ENCODE measurements at regions not wholly inside any gene's neighbourhood (a gene's known extent, or its start where the extent isn't known, plus 50 kb on each side); places are given as distances from the start of the nearest gene placed in this dataset.

- intact Hi-C loops (cut with micrococcal nuclease; ENCODE audit: unreplicated experiment) (no loop called here), in situ Hi-C loops (cut with MboI) (no loop called here)
- Histone ChIP-seq H3K9ac (ENCODE audit: control insufficient read depth, insufficient read depth, low read length) (no peak overlapping the region), H3K27me3 (replicated peaks in 1 of 2; ENCODE audit: control insufficient read depth in 2 of 2, insufficient read depth in 2 of 2, low read length in 1 of 2) (no peaks in the 10 kb centered on the region), H3K36me3 (ENCODE audit: control insufficient read depth in 2 of 2, insufficient read depth in 2 of 2, low read length in 1 of 2) (no peaks in the 10 kb centered on the region), H3K9me3 (replicated peaks; ENCODE audit: control insufficient read depth, insufficient read depth, low read length) (no peaks in the 10 kb centered on the region), H3K4me3 (no peak overlapping the region), H3K79me2 (ENCODE audit: control insufficient read depth, insufficient read depth, low read length) (no peaks in the 10 kb centered on the region), H3K4me2 (ENCODE audit: control insufficient read depth, insufficient read depth) (no peak overlapping the region), H4K20me1 (ENCODE audit: control insufficient read depth, insufficient read depth) (no peaks in the 10 kb centered on the region), H3K4me1 (ENCODE audit: control insufficient read depth, insufficient read depth, low read length) (no peaks in the 10 kb centered on the region), H3K27ac (ENCODE audit: control insufficient read depth, insufficient read depth) (no peak overlapping the region), H2AFZ (ENCODE audit: control insufficient read depth, low read depth, low read length) (no peak overlapping the region)
- CTCF ChIA-PET, result no interaction called here
- SMC1A ChIA-PET (ENCODE audit: uncharacterized antibody, unreplicated experiment), result no interaction called here
- FAIRE-seq (no peak), ATAC-seq (no peak), DNase-seq (ENCODE audit: low read depth, low spot score) (no peak)
- no TSS peak for BruUV-seq (replicated peaks)
- 29% methylated on average over 1 of the region's 1 CpG for WGBS (ENCODE audit: insufficient coverage, insufficient replicate concordance, low lambda C conversion rate, missing lambda C conversion rate)
- RAD21 ChIA-PET (ENCODE audit: unreplicated experiment), result no interaction called here
- POLR2A ChIA-PET, result no interaction called here
- TF ChIP-seq, protein P1, sequence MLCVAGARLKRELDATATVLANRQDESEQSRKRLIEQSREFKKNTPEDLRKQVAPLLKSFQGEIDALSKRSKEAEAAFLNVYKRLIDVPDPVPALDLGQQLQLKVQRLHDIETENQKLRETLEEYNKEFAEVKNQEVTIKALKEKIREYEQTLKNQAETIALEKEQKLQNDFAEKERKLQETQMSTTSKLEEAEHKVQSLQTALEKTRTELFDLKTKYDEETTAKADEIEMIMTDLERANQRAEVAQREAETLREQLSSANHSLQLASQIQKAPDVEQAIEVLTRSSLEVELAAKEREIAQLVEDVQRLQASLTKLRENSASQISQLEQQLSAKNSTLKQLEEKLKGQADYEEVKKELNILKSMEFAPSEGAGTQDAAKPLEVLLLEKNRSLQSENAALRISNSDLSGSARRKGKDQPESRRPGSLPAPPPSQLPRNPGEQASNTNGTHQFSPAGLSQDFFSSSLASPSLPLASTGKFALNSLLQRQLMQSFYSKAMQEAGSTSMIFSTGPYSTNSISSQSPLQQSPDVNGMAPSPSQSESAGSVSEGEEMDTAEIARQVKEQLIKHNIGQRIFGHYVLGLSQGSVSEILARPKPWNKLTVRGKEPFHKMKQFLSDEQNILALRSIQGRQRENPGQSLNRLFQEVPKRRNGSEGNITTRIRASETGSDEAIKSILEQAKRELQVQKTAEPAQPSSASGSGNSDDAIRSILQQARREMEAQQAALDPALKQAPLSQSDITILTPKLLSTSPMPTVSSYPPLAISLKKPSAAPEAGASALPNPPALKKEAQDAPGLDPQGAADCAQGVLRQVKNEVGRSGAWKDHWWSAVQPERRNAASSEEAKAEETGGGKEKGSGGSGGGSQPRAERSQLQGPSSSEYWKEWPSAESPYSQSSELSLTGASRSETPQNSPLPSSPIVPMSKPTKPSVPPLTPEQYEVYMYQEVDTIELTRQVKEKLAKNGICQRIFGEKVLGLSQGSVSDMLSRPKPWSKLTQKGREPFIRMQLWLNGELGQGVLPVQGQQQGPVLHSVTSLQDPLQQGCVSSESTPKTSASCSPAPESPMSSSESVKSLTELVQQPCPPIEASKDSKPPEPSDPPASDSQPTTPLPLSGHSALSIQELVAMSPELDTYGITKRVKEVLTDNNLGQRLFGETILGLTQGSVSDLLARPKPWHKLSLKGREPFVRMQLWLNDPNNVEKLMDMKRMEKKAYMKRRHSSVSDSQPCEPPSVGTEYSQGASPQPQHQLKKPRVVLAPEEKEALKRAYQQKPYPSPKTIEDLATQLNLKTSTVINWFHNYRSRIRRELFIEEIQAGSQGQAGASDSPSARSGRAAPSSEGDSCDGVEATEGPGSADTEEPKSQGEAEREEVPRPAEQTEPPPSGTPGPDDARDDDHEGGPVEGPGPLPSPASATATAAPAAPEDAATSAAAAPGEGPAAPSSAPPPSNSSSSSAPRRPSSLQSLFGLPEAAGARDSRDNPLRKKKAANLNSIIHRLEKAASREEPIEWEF (IDR thresholded peaks at IDR 0.05; ENCODE audit: insufficient replicate concordance, low read depth, low read length), result no peak
- TF ChIP-seq NFYB (IDR thresholded peaks at IDR 0.05; ENCODE audit: insufficient read depth, low read depth, low read length) (no peak), RELA (IDR thresholded peaks at IDR 0.05; ENCODE audit: borderline replicate concordance, partially characterized antibody) (no peak), ZBTB11 (CRISPR knock-in tag; IDR thresholded peaks at IDR 0.05) (no peak), JUNB (IDR thresholded peaks at IDR 0.05) (no peak), SREBF1 (IDR thresholded peaks at IDR 0.05; ENCODE audit: low read length) (no peak), NFXL1 (IDR thresholded peaks at IDR 0.05; ENCODE audit: borderline replicate concordance) (no peak), POU2F2 (IDR thresholded peaks at IDR 0.05; ENCODE audit: borderline replicate concordance, low read depth, low read length) (no peak), YY1 (IDR thresholded peaks at IDR 0.05; ENCODE audit: low read depth, low read length) (no peak)
- TF ChIP-seq, protein P2, sequence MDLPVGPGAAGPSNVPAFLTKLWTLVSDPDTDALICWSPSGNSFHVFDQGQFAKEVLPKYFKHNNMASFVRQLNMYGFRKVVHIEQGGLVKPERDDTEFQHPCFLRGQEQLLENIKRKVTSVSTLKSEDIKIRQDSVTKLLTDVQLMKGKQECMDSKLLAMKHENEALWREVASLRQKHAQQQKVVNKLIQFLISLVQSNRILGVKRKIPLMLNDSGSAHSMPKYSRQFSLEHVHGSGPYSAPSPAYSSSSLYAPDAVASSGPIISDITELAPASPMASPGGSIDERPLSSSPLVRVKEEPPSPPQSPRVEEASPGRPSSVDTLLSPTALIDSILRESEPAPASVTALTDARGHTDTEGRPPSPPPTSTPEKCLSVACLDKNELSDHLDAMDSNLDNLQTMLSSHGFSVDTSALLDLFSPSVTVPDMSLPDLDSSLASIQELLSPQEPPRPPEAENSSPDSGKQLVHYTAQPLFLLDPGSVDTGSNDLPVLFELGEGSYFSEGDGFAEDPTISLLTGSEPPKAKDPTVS (IDR thresholded peaks at IDR 0.05; ENCODE audit: low read depth, low read length), result no peak
- TF ChIP-seq, protein P3, sequence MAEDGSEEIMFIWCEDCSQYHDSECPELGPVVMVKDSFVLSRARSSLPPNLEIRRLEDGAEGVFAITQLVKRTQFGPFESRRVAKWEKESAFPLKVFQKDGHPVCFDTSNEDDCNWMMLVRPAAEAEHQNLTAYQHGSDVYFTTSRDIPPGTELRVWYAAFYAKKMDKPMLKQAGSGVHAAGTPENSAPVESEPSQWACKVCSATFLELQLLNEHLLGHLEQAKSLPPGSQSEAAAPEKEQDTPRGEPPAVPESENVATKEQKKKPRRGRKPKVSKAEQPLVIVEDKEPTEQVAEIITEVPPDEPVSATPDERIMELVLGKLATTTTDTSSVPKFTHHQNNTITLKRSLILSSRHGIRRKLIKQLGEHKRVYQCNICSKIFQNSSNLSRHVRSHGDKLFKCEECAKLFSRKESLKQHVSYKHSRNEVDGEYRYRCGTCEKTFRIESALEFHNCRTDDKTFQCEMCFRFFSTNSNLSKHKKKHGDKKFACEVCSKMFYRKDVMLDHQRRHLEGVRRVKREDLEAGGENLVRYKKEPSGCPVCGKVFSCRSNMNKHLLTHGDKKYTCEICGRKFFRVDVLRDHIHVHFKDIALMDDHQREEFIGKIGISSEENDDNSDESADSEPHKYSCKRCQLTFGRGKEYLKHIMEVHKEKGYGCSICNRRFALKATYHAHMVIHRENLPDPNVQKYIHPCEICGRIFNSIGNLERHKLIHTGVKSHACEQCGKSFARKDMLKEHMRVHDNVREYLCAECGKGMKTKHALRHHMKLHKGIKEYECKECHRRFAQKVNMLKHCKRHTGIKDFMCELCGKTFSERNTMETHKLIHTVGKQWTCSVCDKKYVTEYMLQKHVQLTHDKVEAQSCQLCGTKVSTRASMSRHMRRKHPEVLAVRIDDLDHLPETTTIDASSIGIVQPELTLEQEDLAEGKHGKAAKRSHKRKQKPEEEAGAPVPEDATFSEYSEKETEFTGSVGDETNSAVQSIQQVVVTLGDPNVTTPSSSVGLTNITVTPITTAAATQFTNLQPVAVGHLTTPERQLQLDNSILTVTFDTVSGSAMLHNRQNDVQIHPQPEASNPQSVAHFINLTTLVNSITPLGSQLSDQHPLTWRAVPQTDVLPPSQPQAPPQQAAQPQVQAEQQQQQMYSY (CRISPR knock-in tag; IDR thresholded peaks at IDR 0.05), result no peak
These were observed 543.8 kb upstream of the SLIT2 start for GRCh38 chr4:19707876-19708275.

All from GM12878 (cell line).